Stimulated activated naive CD8-positive, alpha-beta T cell treated with anti-CD3 and anti-CD28 coated beads, Interleukin-15, amount 100 ng/mL, for 72 hours (primary cell): ENCODE measurements at regions not wholly inside any gene's neighbourhood (a gene's known extent, or its start where the extent isn't known, plus 50 kb on each side); places are given as distances from the start of the nearest gene placed in this dataset.

ENCODE experiments used
- ATAC-seq: fragments of 150-1000 bp; cut with Tn5 transposase; 2 replicates; pipeline ENCODE4 v1.10.0; 2021; ENCODE audit warnings: mild to moderate bottlenecking, moderate library complexity
- DNase-seq, 2 donors: peaks; one replicate each; pipeline ENCODE4 v3.0.0; 2021 to 2022
- H3K27ac Mint-ChIP-seq, 2 donors: one replicate each; pipeline ENCODE4 v1.8.0; 2022; ENCODE audit warnings: mild to moderate bottlenecking in 2 of 2, mixed read lengths in 2 of 2, moderate library complexity in 2 of 2
- H3K27me3 Mint-ChIP-seq: one replicate; pipeline ENCODE4 v1.8.0; 2022; ENCODE audit warnings: mixed read lengths
- H3K4me1 Mint-ChIP-seq: one replicate; pipeline ENCODE4 v1.8.0; 2022; ENCODE audit warnings: mild to moderate bottlenecking, mixed read lengths
- H3K4me3 Mint-ChIP-seq, 2 donors: one replicate each; pipeline ENCODE4 v1.8.0; 2022; ENCODE audit warnings: mild to moderate bottlenecking in 2 of 2, mixed read lengths in 2 of 2, moderate library complexity in 1 of 2
- H3K9me3 Mint-ChIP-seq, 2 donors: one replicate each; pipeline ENCODE4 v1.8.0; 2022; ENCODE audit warnings: mixed read lengths in 2 of 2

DNA sequence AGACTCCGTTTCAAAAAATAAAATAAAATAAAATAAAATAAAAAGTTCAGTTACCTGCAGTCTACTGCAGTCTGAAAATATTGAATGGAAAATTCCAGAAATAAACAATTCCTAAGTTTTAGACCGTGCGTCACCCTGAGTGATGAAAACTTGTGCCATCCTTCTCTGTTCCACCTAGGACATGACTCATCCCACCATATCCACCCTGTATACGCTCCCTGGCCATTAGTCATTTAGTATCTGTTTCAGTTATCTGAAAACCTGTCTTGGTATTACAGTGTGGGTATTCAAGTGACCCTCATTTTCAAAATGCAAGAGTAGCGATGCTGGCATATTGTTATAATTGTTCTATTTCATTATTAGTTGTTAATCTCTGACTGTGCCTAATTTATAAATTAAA, 51.8 kb upstream of the TEX48 start:
- peak in 1 of 2 donors; percentile 53 for DNase-seq
- Mint-ChIP-seq H3K4me3 (peak overlapping the region in 1 of 2 donors; percentile 4), H3K27me3 (no peaks in the 10 kb centered on the region), H3K27ac (peak overlapping the region in 1 of 2 donors; percentile 90), H3K4me1 (peaks cover 54% of the 10 kb centered on the region), H3K9me3 (peaks cover under 1 to 7% of the 10 kb centered on the region in 2 donors)
- peak; percentile 97 for ATAC-seq

DNA sequence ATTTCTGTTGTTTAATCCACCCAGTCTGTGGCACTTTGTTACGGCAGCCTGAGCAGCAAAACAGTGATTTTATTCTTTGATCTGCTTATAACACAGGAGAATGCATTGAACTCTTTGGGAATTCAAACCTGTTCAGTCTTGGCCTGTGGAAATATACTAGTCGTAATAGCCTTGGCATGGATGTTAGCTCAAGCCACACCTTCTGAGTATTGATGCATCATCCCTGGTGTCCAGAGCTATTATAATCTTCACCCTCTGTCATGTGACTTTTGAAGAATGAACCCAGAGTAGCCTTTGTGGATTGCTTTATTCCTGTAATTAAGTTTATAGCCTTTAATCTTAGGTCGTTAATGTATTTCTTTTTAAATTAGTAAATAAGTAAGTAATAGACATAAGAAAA, 50.8 kb upstream of the TEX48 start:
- Mint-ChIP-seq H3K9me3 (peaks cover 8 to 13% of the 10 kb centered on the region in 2 donors), H3K4me1 (peaks cover 51% of the 10 kb centered on the region), H3K27me3 (no peaks in the 10 kb centered on the region)

More for the DNA sequence above, 50.8 kb upstream of the TEX48 start:
- Mint-ChIP-seq H3K4me3 (no peak overlapping the region), H3K27ac (peak overlapping the region in 1 of 2 donors; percentile 52)
- DNase-seq: no peak
- ATAC-seq: no peak
